ENCODE measurements at regions not wholly inside any gene's neighbourhood (a gene's known extent, or its start where the extent isn't known, plus 50 kb on each side); places are given as distances from the start of the nearest gene placed in this dataset.

DNA sequence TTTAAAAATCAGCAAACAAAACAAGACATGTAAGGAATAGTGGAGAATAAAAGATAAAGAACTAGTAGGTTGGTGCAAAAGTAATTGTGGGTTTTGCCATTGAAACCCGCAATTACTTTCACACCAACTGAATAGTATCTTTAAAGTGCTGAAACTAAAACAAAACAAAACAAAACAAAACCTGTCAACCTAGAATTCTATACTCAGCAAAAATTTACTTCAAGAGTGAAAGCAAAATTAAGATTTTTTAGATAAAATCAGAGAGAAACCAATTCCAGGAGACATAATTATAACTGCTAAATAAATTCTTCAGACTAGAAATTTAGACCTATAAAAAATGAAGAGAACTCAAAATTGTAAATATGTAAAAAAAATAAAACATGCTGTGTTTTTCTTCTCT, 114.0 kb upstream of the TSPAN2 start:
- H3K14ac ChIP-seq (ENCODE audit: low read length in 2 of 2) = no peak overlapping the region
- H2BK5ac ChIP-seq (ENCODE audit: low read depth, low read length, poor library complexity, severe bottlenecking) = no peak overlapping the region
- H2BK12ac ChIP-seq (ENCODE audit: low read length in 2 of 2) = no peak overlapping the region
- no peak overlapping the region for H2AFZ ChIP-seq (ENCODE audit: low read depth, low read length)
- H3K9me3 ChIP-seq (ENCODE audit: control insufficient read depth, low read length) = peaks cover 36% of the 10 kb centered on the region
- H2BK15ac ChIP-seq (ENCODE audit: low read depth, poor library complexity, severe bottlenecking) = no peak overlapping the region
- DNase-seq = no peak
- H2AK5ac ChIP-seq (ENCODE audit: low read length, severe bottlenecking) = no peak overlapping the region
- H3K27me3 ChIP-seq (ENCODE audit: control insufficient read depth in 1 of 2, insufficient read depth in 1 of 2, low read length in 2 of 2) = no peaks in the 10 kb centered on the region
- H3K9ac ChIP-seq (ENCODE audit: low read length) = no peak overlapping the region
- H3K4me1 ChIP-seq (ENCODE audit: control insufficient read depth, insufficient read depth, low read depth, low read length) = no peaks in the 10 kb centered on the region
- H4K8ac ChIP-seq (ENCODE audit: low read length) = no peak overlapping the region
- no peak overlapping the region for H3K27ac ChIP-seq (ENCODE audit: low read length, poor library complexity, severe bottlenecking)
- no CpG with 5 or more reads among the region's 1 CpG for WGBS
- H3K4ac ChIP-seq (ENCODE audit: low read depth in 1 of 2, low read length in 2 of 2) = no peak overlapping the region
- H3K23ac ChIP-seq (ENCODE audit: low read length in 2 of 2) = no peak overlapping the region
- H3K36me3 ChIP-seq (ENCODE audit: control insufficient read depth in 1 of 2, insufficient read depth in 2 of 2, low read depth in 1 of 2, low read length in 2 of 2) = no peaks in the 10 kb centered on the region
- H3K18ac ChIP-seq (ENCODE audit: low read depth in 1 of 2, low read length in 2 of 2) = no peak overlapping the region
- H3K4me2 ChIP-seq (ENCODE audit: low read length, poor library complexity, severe bottlenecking) = no peak overlapping the region
- H4K91ac ChIP-seq (ENCODE audit: low read length) = no peak overlapping the region
- no peaks in the 10 kb centered on the region for H3K79me1 ChIP-seq (replicated peaks; ENCODE audit: low read length, poor library complexity, severe bottlenecking)
- H3K4me3 ChIP-seq (ENCODE audit: insufficient read depth in 1 of 2, low read depth in 1 of 2, low read length in 2 of 2) = peak overlapping the region in 1 of 2 experiments; percentile 39
- H2BK120ac ChIP-seq (ENCODE audit: low read depth, low read length) = no peak overlapping the region

DNA sequence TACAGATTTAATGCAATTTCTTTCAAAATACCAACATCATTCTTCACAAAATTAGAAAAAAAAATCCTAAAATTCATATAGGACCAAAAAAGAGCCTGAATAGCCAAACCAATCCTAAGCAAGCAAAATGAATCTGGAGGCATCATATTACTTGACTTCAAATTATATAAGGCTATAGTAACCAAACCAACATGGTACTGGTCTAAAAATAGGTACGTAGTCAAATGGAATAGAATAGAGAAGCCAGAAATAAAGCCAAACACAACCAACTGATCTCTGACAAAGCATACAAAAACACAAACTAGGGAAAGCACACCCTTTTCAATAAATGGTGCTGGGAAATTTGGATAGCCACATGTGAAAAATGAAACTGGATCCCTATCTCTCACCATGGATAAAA, 112.3 kb upstream of the TSPAN2 start:
- H2BK15ac ChIP-seq (ENCODE audit: low read depth, poor library complexity, severe bottlenecking) = no peak overlapping the region
- H2BK120ac ChIP-seq (ENCODE audit: low read depth, low read length) = no peak overlapping the region
- no peak overlapping the region for H2BK12ac ChIP-seq (ENCODE audit: low read length in 2 of 2)
- H2BK5ac ChIP-seq (ENCODE audit: low read depth, low read length, poor library complexity, severe bottlenecking) = no peak overlapping the region
- no peak for DNase-seq
- no peak overlapping the region for H3K4me2 ChIP-seq (ENCODE audit: low read length, poor library complexity, severe bottlenecking)
- no peak overlapping the region for H4K8ac ChIP-seq (ENCODE audit: low read length)
- no peak overlapping the region for H3K23ac ChIP-seq (ENCODE audit: low read length in 2 of 2)
- H3K27me3 ChIP-seq (ENCODE audit: control insufficient read depth in 1 of 2, insufficient read depth in 1 of 2, low read length in 2 of 2) = no peaks in the 10 kb centered on the region
- H3K4ac ChIP-seq (ENCODE audit: low read depth in 1 of 2, low read length in 2 of 2) = no peak overlapping the region
- peaks cover 36% of the 10 kb centered on the region for H3K9me3 ChIP-seq (ENCODE audit: control insufficient read depth, low read length)
- H3K9ac ChIP-seq (ENCODE audit: low read length) = no peak overlapping the region
- no peak overlapping the region for H4K91ac ChIP-seq (ENCODE audit: low read length)
- no peak overlapping the region for H3K27ac ChIP-seq (ENCODE audit: low read length, poor library complexity, severe bottlenecking)
- H3K18ac ChIP-seq (ENCODE audit: low read depth in 1 of 2, low read length in 2 of 2) = no peak overlapping the region
- no CpG with 5 or more reads among the region's 1 CpG for WGBS
- no peaks in the 10 kb centered on the region for H3K4me1 ChIP-seq (ENCODE audit: control insufficient read depth, insufficient read depth, low read depth, low read length)
- H3K36me3 ChIP-seq (ENCODE audit: control insufficient read depth in 1 of 2, insufficient read depth in 2 of 2, low read depth in 1 of 2, low read length in 2 of 2) = no peaks in the 10 kb centered on the region
- H3K4me3 ChIP-seq (ENCODE audit: insufficient read depth in 1 of 2, low read depth in 1 of 2, low read length in 2 of 2) = no peak overlapping the region
- no peak overlapping the region for H2AFZ ChIP-seq (ENCODE audit: low read depth, low read length)
- no peak overlapping the region for H2AK5ac ChIP-seq (ENCODE audit: low read length, severe bottlenecking)
- H3K79me1 ChIP-seq (replicated peaks; ENCODE audit: low read length, poor library complexity, severe bottlenecking) = no peaks in the 10 kb centered on the region
- H3K14ac ChIP-seq (ENCODE audit: low read length in 2 of 2) = no peak overlapping the region

DNA sequence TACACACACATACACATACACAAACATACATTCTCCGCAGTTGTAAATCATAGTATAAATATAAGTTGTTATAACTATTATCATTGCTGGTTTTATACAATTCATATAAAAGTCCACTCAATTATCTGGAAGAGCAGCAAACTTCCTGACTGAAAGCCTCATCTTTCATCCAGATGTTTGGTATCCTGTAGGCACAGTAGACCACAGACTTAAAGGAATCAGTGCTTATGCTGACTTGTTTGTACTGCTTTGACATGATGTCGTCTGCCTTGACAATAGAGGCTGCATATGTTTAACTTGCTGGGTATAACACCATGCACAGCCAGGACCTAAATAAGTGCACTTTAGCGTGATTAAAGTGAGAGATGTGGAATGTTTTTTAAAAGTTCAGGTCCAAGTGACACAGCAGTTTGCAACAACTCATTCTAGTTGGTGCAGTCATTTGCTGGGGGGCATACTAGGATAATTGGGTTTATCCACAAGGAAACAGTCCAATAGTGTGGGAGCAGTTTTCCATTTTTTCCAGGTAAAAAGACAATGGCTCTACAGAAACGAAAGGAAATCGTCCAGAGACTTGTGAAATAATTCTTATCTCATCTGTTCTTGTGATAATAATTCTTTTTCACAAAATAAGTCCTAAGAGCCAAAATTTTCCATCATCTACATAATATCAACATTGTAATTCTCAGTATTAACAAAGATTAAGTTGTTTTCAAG, 110.3 kb upstream of the TSPAN2 start:
- no peak overlapping the region for H2BK15ac ChIP-seq (ENCODE audit: low read depth, poor library complexity, severe bottlenecking)
- H3K18ac ChIP-seq (ENCODE audit: low read depth in 1 of 2, low read length in 2 of 2) = no peak overlapping the region
- no peak overlapping the region for H3K27ac ChIP-seq (ENCODE audit: low read length, poor library complexity, severe bottlenecking)
- H3K79me1 ChIP-seq (replicated peaks; ENCODE audit: low read length, poor library complexity, severe bottlenecking) = no peaks in the 10 kb centered on the region
- H2AFZ ChIP-seq (ENCODE audit: low read depth, low read length) = no peak overlapping the region
- H2AK5ac ChIP-seq (ENCODE audit: low read length, severe bottlenecking) = no peak overlapping the region
- no peak overlapping the region for H3K4ac ChIP-seq (ENCODE audit: low read depth in 1 of 2, low read length in 2 of 2)
- H4K8ac ChIP-seq (ENCODE audit: low read length) = no peak overlapping the region
- H2BK120ac ChIP-seq (ENCODE audit: low read depth, low read length) = no peak overlapping the region
- no peak for DNase-seq
- no peaks in the 10 kb centered on the region for H3K27me3 ChIP-seq (ENCODE audit: control insufficient read depth in 1 of 2, insufficient read depth in 1 of 2, low read length in 2 of 2)
- H3K4me1 ChIP-seq (ENCODE audit: control insufficient read depth, insufficient read depth, low read depth, low read length) = no peaks in the 10 kb centered on the region
- H3K36me3 ChIP-seq (ENCODE audit: control insufficient read depth in 1 of 2, insufficient read depth in 2 of 2, low read depth in 1 of 2, low read length in 2 of 2) = no peaks in the 10 kb centered on the region
- no peak overlapping the region for H2BK5ac ChIP-seq (ENCODE audit: low read depth, low read length, poor library complexity, severe bottlenecking)
- H4K91ac ChIP-seq (ENCODE audit: low read length) = no peak overlapping the region
- H3K4me3 ChIP-seq (ENCODE audit: insufficient read depth in 1 of 2, low read depth in 1 of 2, low read length in 2 of 2) = peak overlapping the region in 1 of 2 experiments; percentile 0
- WGBS = 78% methylated on average over 4 of the region's 5 CpGs
- H2BK12ac ChIP-seq (ENCODE audit: low read length in 2 of 2) = no peak overlapping the region
- no peak overlapping the region for H3K4me2 ChIP-seq (ENCODE audit: low read length, poor library complexity, severe bottlenecking)
- peak overlapping the region; percentile 2 for H3K9ac ChIP-seq (ENCODE audit: low read length)
- H3K9me3 ChIP-seq (ENCODE audit: control insufficient read depth, low read length) = peaks cover 30% of the 10 kb centered on the region
- H3K14ac ChIP-seq (ENCODE audit: low read length in 2 of 2) = no peak overlapping the region
- no peak overlapping the region for H3K23ac ChIP-seq (ENCODE audit: low read length in 2 of 2)

DNA sequence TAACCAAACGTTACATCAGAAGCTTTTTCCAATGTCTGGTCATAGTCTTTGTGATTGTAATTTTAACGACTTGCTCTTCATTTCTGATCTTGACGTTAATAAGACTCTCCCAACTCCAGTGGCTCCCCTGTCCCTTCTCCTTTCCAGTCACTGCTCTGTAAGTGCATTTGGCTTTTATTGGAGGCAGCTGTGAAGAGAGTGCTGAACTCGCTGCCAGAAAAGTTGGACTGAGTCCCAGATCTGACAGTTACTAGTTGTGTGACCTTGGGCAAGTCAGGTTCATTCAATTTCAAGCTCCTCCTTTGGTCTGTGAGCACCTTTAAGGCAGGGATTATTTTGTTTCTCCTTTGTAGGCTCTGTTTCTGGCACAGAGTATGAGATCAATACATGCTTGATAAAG, 109.6 kb upstream of the TSPAN2 start:
- Histone ChIP-seq H2BK120ac (ENCODE audit: low read depth, low read length) (no peak overlapping the region), H3K9me3 (ENCODE audit: control insufficient read depth, low read length) (peaks cover 23% of the 10 kb centered on the region), H4K91ac (ENCODE audit: low read length) (no peak overlapping the region), H3K4me2 (ENCODE audit: low read length, poor library complexity, severe bottlenecking) (no peak overlapping the region), H3K9ac (ENCODE audit: low read length) (peak overlapping the region; percentile 18), H2BK15ac (ENCODE audit: low read depth, poor library complexity, severe bottlenecking) (no peak overlapping the region), H3K4me1 (ENCODE audit: control insufficient read depth, insufficient read depth, low read depth, low read length) (no peaks in the 10 kb centered on the region), H2AFZ (ENCODE audit: low read depth, low read length) (no peak overlapping the region), H3K79me1 (replicated peaks; ENCODE audit: low read length, poor library complexity, severe bottlenecking) (no peaks in the 10 kb centered on the region), H3K27ac (ENCODE audit: low read length, poor library complexity, severe bottlenecking) (no peak overlapping the region), H2BK5ac (ENCODE audit: low read depth, low read length, poor library complexity, severe bottlenecking) (no peak overlapping the region), H4K8ac (ENCODE audit: low read length) (no peak overlapping the region), H2BK12ac (ENCODE audit: low read length in 2 of 2) (no peak overlapping the region), H3K4ac (ENCODE audit: low read depth in 1 of 2, low read length in 2 of 2) (no peak overlapping the region), H3K14ac (ENCODE audit: low read length in 2 of 2) (no peak overlapping the region), H3K4me3 (ENCODE audit: insufficient read depth in 1 of 2, low read depth in 1 of 2, low read length in 2 of 2) (no peak overlapping the region), H3K36me3 (ENCODE audit: control insufficient read depth in 1 of 2, insufficient read depth in 2 of 2, low read depth in 1 of 2, low read length in 2 of 2) (no peaks in the 10 kb centered on the region), H3K18ac (ENCODE audit: low read depth in 1 of 2, low read length in 2 of 2) (no peak overlapping the region), H3K27me3 (ENCODE audit: control insufficient read depth in 1 of 2, insufficient read depth in 1 of 2, low read length in 2 of 2) (no peaks in the 10 kb centered on the region), H2AK5ac (ENCODE audit: low read length, severe bottlenecking) (no peak overlapping the region), H3K23ac (ENCODE audit: low read length in 2 of 2) (no peak overlapping the region)
- 63% methylated on average over 3 of the region's 4 CpGs for WGBS
- no peak for DNase-seq

Measured in mesenchymal stem cell (in vitro differentiated cells and primary cell).